ENCODE measurements at regions not wholly inside any gene's neighbourhood (a gene's known extent, or its start where the extent isn't known, plus 50 kb on each side); places are given as distances from the start of the nearest gene placed in this dataset.
"Not testable (repeated sequence)": the region's sequence is repeated elsewhere in the genome, so short reads cannot be mapped to it uniquely, and the experiment has no call there.

GRCh38 chr12:34306133-34306830 is 284.0 kb downstream of the ALG10 start:
- in situ Hi-C loops (cut with HindIII; ENCODE audit: low pct_unique_long_range_greater_than_20kb, low sequenced_read_pairs), result no loop called here
- TF ChIP-seq JUND (IDR thresholded peaks at IDR 0.05; ENCODE audit: low read depth), result no peak
- DNase-seq (ENCODE audit: low read depth in 1 of 2, low spot score in 1 of 2), result no peak

GRCh38 chr12:34309806-34310804 is 287.8 kb downstream of the ALG10 start:
- in situ Hi-C loops (cut with HindIII; ENCODE audit: low pct_unique_long_range_greater_than_20kb, low sequenced_read_pairs); DNase-seq (ENCODE audit: low read depth in 1 of 2, low spot score in 1 of 2): not testable (repeated sequence)

DNA sequence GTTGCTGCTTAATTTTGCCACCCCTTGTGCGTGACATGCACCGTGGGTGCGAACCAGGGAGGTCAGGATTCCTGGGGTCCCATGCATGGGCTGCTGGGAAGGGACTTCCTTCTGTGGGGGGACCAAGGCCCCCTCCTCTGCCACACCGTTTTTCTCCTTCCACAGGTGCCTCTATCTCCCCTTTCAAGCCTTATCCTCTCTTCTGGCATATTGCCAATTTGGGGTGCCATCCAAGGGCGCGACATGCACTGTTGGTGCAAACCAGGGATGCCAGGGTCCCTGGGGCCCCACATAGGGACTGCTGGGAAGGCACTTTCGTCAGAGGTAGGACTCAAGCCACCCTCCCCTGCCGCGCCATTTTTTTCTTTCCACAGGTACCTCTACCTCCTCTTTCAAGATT is 289.0 kb downstream of the ALG10 start:
- no peak for DNase-seq (ENCODE audit: low read depth in 1 of 2, low spot score in 1 of 2)
- in situ Hi-C loops (cut with HindIII; ENCODE audit: low pct_unique_long_range_greater_than_20kb, low sequenced_read_pairs), result no loop called here
- no peak for TF ChIP-seq JUND (IDR thresholded peaks at IDR 0.05; ENCODE audit: low read depth)

DNA sequence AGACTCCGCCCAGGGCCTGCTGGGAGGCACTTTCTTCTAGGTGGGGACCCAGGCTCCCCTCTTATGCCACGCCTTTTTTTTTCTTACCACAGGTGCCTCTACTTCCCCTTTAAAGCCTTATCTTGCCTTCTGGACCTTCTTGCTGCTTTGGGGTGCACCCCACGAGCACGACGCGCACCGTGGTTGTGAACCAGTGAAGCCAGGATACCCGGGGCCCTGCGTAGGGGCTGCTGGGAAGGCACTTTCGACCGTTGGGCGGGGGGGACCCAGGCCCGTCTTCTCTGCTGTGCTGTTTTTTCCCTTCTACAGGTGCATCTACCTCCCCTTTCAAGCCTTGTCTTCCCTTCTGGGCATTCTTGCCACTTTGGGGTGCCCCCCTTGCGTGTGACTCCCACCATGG is 305.4 kb downstream of the ALG10 start:
- in situ Hi-C loops (cut with HindIII; ENCODE audit: low pct_unique_long_range_greater_than_20kb, low sequenced_read_pairs), result no loop called here
- no peak for DNase-seq (ENCODE audit: low read depth in 1 of 2, low spot score in 1 of 2)
- no peak for TF ChIP-seq JUND (IDR thresholded peaks at IDR 0.05; ENCODE audit: low read depth)

DNA sequence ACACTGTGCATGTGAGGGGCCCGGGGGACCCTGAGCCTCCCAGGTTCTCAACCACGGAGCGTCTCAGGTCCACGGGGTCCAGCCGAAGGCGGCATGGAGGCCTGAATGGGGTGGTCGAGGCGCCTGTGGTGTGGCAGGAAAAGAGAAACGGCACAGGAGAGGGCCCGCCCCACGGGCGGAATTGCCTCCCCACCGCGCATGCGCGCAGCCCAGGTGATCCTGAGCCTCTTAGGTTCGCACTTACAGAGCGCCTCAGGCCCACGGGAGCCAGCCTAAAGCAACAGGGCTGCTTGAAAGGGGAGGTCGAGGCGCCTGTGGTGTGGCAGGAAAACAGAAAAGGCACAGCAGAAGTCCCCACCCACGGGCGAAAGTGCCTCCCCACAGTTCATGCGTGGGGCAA is 311.0 kb downstream of the ALG10 start:
- in situ Hi-C loops (cut with HindIII; ENCODE audit: low pct_unique_long_range_greater_than_20kb, low sequenced_read_pairs), result no loop called here
- TF ChIP-seq JUND (IDR thresholded peaks at IDR 0.05; ENCODE audit: low read depth), result no peak
- DNase-seq (ENCODE audit: low read depth in 1 of 2, low spot score in 1 of 2), result peak in 1 of 2 experiments; percentile 48

GRCh38 chr12:34334538-34334937 is 312.2 kb downstream of the ALG10 start:
- in situ Hi-C loops (cut with HindIII; ENCODE audit: low pct_unique_long_range_greater_than_20kb, low sequenced_read_pairs), result no loop called here
- DNase-seq (ENCODE audit: low read depth in 1 of 2, low spot score in 1 of 2), result no peak
- no peak for TF ChIP-seq JUND (IDR thresholded peaks at IDR 0.05; ENCODE audit: low read depth)

GRCh38 chr12:34334953-34335743 is 312.9 kb downstream of the ALG10 start:
- no peak for DNase-seq (ENCODE audit: low read depth in 1 of 2, low spot score in 1 of 2)
- TF ChIP-seq JUND (IDR thresholded peaks at IDR 0.05; ENCODE audit: low read depth), result no peak
- in situ Hi-C loops (cut with HindIII; ENCODE audit: low pct_unique_long_range_greater_than_20kb, low sequenced_read_pairs), result no loop called here

DNA sequence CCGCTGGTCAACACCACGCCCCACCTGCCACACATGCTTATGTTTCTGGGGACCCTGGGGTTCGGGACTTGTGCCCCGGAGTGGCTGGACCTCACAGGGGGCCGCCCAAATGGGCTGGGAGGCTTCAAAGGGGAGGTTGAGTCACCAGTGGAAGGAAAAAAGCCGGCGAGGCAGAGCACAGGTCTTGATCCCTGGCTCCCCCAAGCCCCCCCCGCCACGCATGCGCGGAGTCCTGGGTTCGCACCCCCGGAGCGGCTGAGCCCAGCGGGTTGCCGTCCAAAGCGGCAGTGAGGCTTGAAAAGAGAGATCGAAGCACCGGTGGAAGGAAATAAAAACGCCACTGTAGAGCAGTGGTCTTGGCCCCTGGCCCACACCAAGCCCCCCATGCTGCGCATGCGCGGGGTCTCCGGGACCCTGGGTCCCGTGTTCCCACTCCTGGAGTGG is 313.5 kb downstream of the ALG10 start:
- peak in 1 of 2 experiments; percentile 65 for DNase-seq (ENCODE audit: low read depth in 1 of 2, low spot score in 1 of 2)
- TF ChIP-seq JUND (IDR thresholded peaks at IDR 0.05; ENCODE audit: low read depth), result no peak
- in situ Hi-C loops (cut with HindIII; ENCODE audit: low pct_unique_long_range_greater_than_20kb, low sequenced_read_pairs), result no loop called here

DNA sequence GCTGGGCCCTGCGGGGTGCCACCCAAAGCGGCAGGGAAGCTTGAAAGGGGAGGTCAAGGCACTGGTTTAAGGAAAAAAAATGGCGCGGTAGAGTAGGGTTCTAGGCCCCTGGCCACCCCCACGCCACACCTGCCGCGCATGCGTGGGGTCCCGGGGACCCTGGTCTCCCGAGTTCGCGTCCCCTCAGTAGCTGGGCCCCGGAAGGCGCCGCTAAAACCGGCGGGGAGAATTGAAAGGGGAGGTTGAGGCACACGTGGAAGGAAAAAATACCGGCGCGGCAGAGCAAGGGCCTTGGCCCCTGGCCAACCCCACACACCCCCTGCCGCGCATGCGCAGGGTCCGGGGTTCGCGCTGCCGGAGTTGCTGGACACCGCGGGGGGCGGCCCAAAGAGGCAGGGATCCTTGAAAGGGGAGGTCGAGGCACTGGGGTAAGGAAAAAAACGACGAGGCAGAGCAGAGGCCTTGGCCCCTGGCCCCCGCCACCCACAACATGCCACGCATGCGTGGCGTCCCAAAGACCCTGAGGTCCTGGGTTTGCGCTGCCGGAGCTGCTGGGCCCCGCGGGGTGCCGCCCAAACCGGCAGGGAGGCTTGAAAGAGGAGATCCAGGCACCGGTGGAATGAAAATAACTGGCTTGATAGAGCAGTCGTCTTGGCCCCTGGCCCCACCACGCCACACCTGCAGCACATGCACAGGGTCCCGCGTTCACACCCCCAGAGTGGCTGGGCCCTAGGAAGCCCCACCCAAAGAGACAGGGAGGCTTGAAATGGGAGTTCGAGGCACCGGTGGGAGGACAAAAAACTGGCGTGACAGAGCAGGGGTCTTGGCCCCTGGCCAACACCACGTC is 314.5 kb downstream of the ALG10 start:
- no peak for TF ChIP-seq JUND (IDR thresholded peaks at IDR 0.05; ENCODE audit: low read depth)
- in situ Hi-C loops (cut with HindIII; ENCODE audit: low pct_unique_long_range_greater_than_20kb, low sequenced_read_pairs), result no loop called here
- DNase-seq (ENCODE audit: low read depth in 1 of 2, low spot score in 1 of 2), result no peak

DNA sequence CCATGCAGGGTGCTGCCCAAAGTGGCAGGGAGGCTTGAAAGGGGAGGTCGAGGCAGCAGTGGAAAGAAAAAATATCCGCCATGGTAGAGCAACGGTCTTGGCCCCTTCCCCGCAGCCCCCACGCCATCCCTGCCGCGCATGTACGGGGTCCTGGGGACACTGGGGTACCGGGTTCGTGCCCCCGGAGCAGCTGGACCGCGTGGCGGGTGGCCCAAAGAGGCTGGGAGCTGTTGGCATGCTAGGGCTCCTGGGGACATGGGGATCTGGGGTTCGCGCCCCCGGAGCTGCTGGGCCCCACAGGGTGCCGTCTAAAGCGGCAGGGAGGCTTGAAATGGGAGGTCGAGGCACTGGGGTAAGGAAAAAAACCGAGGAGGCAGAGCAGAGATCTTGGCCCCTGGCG is 316.5 kb downstream of the ALG10 start:
- TF ChIP-seq JUND (IDR thresholded peaks at IDR 0.05; ENCODE audit: low read depth), result no peak
- no peak for DNase-seq (ENCODE audit: low read depth in 1 of 2, low spot score in 1 of 2)
- in situ Hi-C loops (cut with HindIII; ENCODE audit: low pct_unique_long_range_greater_than_20kb, low sequenced_read_pairs), result no loop called here

DNA sequence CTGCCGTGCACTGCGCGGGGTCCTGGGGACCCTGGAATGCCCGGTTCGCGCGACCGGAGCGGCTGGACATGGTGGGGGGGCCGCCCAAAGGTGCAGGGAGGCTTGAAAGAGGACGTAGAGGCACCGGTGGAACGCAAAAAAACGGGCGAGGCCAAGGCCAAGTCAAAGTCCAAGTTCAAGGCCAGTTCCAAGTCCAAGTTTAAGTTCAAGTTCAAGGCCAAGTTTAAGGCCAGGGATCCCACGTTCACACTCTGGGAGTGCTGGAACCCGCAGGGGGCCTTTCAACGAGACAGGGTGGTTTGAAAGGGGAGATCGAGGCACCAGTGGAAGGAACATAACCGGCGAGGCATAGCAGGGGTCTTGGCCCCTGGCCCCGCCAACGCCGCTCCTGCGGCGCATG is 317.6 kb downstream of the ALG10 start:
- TF ChIP-seq JUND (IDR thresholded peaks at IDR 0.05; ENCODE audit: low read depth), result no peak
- DNase-seq (ENCODE audit: low read depth in 1 of 2, low spot score in 1 of 2), result no peak
- in situ Hi-C loops (cut with HindIII; ENCODE audit: low pct_unique_long_range_greater_than_20kb, low sequenced_read_pairs), result no loop called here

Measured in T47D (cell line).